Skeletal muscle satellite cell (primary cell): ENCODE measurements at regions not wholly inside any gene's neighbourhood (a gene's known extent, or its start where the extent isn't known, plus 50 kb on each side); places are given as distances from the start of the nearest gene placed in this dataset. TPM values are rescaled to one million over a fixed set of nuclear protein-coding genes. Genes with fewer than 3 reads are reported as not detected.

ENCODE experiments used
- H3K27me3 ChIP-seq: 2 replicates; pipeline ENCODE4 v1.7.0; 2013; ENCODE audit warnings: low read length; ENCODE audit not compliant: control insufficient read depth, insufficient read depth
- H3K36me3 ChIP-seq: 2 replicates; pipeline ENCODE4 v1.7.0; 2013; ENCODE audit warnings: mild to moderate bottlenecking, control low read depth, low read length; ENCODE audit not compliant: insufficient read depth
- H3K4me1 ChIP-seq: 2 replicates; pipeline ENCODE4 v1.7.0; 2013; ENCODE audit warnings: low read length; ENCODE audit not compliant: control insufficient read depth, insufficient read depth
- H3K4me2 ChIP-seq: 2 replicates; pipeline ENCODE4 v1.7.0; 2013; ENCODE audit warnings: mild to moderate bottlenecking, low read length
- H3K4me3 ChIP-seq: 2 replicates; pipeline ENCODE4 v1.7.0; 2013; ENCODE audit warnings: low read length
- H3K9ac ChIP-seq: 2 replicates; pipeline ENCODE4 v1.7.0; 2013; ENCODE audit warnings: mild to moderate bottlenecking, low read depth, low read length, moderate library complexity
- H3K9me3 ChIP-seq: replicated peaks from 2 replicates; pipeline ENCODE4 v1.7.0; 2013; ENCODE audit warnings: mild to moderate bottlenecking, control low read depth, low read length
- small RNA-seq: library from RNA; depleted of rRNA; stranded (forward); fragments of <200 nt; gene quantifications from one replicate; pipeline ENCODE3, GENCODE V24; 2012

DNA sequence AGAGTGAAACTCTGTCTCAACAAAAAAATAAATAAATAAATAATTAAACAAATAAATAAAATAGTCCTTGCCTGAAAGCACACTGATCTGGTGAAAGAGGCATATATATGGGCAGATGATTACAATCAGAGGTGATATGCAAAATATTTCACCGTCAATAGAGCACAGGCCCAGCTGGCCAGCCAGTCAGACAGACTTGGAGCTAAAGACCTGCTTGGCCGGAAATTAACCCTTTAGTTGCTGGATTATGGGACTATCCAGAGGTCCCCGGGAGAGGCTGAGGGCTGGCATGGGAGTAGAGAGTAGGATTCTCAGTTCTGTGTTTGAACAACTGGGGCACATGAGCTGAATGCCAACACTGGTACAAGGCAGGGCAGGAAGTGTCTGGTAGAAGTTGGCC is 59.1 kb upstream of the CTNNB1 start:
- Histone ChIP-seq H3K36me3 (no peaks in the 10 kb centered on the region), H3K4me1 (no peaks in the 10 kb centered on the region), H3K27me3 (peaks cover 4% of the 10 kb centered on the region), H3K9ac (no peak overlapping the region), H3K4me2 (no peak overlapping the region), H3K4me3 (no peak overlapping the region), H3K9me3 (no peaks in the 10 kb centered on the region)

DNA sequence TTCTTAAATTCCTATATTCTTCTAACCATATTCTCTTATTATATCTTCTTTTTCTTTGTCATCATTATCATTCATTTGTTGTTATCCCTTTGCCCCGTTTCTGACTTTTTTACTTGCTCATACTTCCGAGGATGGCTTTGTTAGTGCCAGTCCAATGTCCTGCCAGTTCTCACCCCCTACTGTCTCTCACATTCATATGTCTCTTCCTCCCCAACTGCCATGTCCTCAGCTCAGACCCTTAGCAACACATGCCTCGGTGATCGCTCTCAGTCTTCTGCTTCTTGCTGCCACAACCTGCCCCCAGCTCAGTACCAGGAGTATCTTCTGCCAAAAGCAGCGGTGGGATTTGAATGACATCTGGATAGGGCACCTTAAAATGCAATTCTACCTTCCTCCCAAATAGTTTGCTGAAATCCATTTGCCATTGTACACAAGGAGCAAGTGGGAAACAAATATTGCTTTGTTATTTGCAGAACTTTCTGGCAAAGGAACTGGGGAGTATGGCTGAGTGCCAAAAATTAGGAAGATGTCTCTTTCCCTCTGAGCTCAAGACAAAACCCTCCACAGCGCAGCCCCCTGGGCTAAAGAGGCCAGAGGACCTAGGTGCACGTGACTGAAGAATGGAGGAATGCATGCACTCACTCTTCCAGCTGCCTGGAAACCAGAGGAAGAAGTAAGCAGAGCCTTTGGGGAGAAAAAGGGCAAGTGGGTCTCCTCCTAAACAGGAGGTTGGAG is 57.7 kb upstream of the CTNNB1 start:
- Histone ChIP-seq H3K4me1 (no peaks in the 10 kb centered on the region), H3K9me3 (no peaks in the 10 kb centered on the region), H3K4me3 (no peak overlapping the region), H3K36me3 (no peaks in the 10 kb centered on the region), H3K27me3 (peaks cover 4% of the 10 kb centered on the region), H3K9ac (no peak overlapping the region), H3K4me2 (no peak overlapping the region)

- Histone ChIP-seq H3K9ac (no peak overlapping the region), H3K4me2 (no peak overlapping the region), H3K27me3 (peaks cover 4% of the 10 kb centered on the region)
Observed at GRCh38 chr3:41143421-41144031, 55.8 kb upstream of the CTNNB1 start.

DNA sequence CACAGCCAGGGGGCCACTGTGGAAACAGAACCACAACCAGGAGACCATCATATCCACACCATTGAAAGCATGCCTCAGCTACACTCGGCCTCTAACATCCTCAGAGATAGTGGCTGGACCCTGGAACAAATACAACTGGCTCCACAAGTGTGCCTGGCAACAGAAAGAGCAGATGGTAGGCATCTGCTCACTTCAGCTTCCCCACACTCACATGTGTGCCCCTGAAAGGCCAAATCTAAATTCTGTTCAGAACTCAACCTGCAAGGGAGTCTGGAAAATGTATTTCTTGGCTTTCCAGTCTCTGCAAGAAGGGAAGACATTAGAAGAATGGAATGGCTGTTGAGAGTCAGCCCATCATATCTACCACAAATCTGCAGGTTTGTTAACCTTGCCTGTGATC is 54.7 kb upstream of the CTNNB1 start:
- Histone ChIP-seq H3K4me1 (no peaks in the 10 kb centered on the region), H3K4me3 (no peak overlapping the region), H3K9ac (no peak overlapping the region), H3K36me3 (no peaks in the 10 kb centered on the region), H3K4me2 (no peak overlapping the region), H3K9me3 (no peaks in the 10 kb centered on the region), H3K27me3 (peaks cover 4% of the 10 kb centered on the region)

More at GRCh38 chr3:41143421-41144031, 55.8 kb upstream of the CTNNB1 start:
- Histone ChIP-seq H3K4me3 (no peak overlapping the region), H3K36me3 (no peaks in the 10 kb centered on the region), H3K9me3 (no peaks in the 10 kb centered on the region), H3K4me1 (no peaks in the 10 kb centered on the region)

DNA sequence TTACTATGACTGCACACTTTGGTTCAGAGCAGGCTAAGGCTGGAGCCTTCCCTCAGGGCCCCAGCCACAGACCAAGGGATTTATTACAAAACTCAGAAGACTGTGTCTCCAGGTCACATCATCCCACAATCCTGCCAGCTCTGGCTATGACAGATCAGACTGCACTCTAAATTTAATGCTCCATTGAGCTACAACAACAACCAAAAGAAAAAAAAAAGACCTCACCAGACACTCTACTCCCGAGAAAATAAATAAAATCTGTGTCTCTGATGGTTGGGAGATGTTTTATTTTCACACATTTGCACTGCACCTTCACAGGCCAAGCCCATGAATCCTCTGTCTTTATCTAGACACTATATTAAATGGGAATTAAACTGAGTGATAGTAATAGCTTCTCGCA is 50.8 kb upstream of the CTNNB1 start:
- Histone ChIP-seq H3K9ac (no peak overlapping the region), H3K4me3 (no peak overlapping the region), H3K36me3 (no peaks in the 10 kb centered on the region), H3K27me3 (peaks cover 4% of the 10 kb centered on the region), H3K4me2 (no peak overlapping the region), H3K4me1 (no peaks in the 10 kb centered on the region), H3K9me3 (no peaks in the 10 kb centered on the region)

DNA sequence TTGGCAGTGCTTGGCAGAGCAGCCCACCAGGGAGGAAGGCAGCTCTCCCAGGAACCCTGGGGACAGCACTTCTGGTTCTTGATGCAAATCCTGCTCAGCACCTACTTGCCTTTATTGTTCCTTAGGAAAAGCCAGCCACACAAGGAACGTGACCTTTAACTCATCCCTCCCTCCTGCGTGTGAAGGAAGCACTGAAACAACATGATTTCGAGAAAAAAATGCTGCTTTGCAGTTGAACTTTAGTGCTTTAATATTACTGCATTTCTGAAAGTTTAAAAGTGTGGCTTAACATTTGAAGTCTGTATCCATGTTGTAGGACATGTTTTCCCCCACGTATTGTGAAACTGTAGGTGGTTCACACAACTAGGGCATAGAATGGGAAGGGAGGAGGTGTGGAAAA is 50.4 kb upstream of the CTNNB1 start:
- H3K9me3 ChIP-seq, result no peaks in the 10 kb centered on the region
- no peak overlapping the region for H3K9ac ChIP-seq
- H3K36me3 ChIP-seq, result no peaks in the 10 kb centered on the region
- no peak overlapping the region for H3K4me3 ChIP-seq
- H3K4me2 ChIP-seq, result no peak overlapping the region
- H3K4me1 ChIP-seq, result no peaks in the 10 kb centered on the region
- peaks cover 4% of the 10 kb centered on the region for H3K27me3 ChIP-seq

Small RNAs in the stretch of these regions (small RNA-seq; reads per million reads assigned to genes)
- gene AC099560.2 (not detected), gene HMGN2P24 (not detected)
